ENCODE measurements at regions not wholly inside any gene's neighbourhood (a gene's known extent, or its start where the extent isn't known, plus 50 kb on each side); places are given as distances from the start of the nearest gene placed in this dataset.

DNA sequence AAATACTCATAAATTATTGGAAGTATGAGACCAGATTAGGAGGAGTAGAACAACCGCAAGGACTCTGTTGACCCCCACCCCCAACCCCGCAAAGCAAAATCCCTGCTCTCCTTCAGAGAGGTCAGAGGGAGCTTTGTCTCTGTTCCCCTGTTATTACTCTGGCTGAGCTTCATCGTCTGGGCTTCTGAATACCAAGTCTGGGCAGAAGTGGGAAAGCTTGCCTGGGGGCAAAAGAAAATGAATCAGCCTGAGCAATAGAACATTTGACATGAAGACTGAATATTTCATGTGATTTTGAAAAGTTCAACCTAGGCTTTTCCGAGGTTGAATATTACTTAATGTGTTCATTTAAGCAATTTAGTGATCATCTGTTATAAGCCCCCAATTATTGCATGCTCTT is 114.6 kb upstream of the ARHGAP28 start:
- WGBS = 90% methylated on average over 4 of the region's 4 CpGs

DNA sequence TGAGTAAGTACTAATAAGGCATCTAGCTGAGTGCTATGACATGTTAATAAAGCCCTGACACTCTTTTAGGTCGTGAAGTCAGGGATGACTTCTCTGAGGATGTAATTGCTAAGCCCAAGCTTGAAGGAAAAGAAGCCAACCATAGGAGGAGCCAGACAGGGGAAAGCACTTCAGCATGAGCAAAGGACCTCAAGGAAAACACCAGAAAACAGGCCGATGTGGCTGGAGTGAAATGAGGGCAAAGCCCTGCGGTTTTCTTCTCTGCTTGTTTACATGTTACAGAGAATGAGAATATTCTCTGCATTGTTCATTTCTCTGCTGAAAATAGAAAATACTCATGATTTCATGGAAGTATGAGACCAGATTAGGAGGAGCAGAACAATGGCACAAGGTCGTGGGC is 112.5 kb upstream of the ARHGAP28 start:
- TF ChIP-seq RXRA (IDR thresholded peaks at IDR 0.05) = no peak
- no peak for TF ChIP-seq NR2F2 (IDR thresholded peaks at IDR 0.05)
- no peak for TF ChIP-seq RAD21 (IDR thresholded peaks at IDR 0.05)
- TF ChIP-seq, protein P1, sequence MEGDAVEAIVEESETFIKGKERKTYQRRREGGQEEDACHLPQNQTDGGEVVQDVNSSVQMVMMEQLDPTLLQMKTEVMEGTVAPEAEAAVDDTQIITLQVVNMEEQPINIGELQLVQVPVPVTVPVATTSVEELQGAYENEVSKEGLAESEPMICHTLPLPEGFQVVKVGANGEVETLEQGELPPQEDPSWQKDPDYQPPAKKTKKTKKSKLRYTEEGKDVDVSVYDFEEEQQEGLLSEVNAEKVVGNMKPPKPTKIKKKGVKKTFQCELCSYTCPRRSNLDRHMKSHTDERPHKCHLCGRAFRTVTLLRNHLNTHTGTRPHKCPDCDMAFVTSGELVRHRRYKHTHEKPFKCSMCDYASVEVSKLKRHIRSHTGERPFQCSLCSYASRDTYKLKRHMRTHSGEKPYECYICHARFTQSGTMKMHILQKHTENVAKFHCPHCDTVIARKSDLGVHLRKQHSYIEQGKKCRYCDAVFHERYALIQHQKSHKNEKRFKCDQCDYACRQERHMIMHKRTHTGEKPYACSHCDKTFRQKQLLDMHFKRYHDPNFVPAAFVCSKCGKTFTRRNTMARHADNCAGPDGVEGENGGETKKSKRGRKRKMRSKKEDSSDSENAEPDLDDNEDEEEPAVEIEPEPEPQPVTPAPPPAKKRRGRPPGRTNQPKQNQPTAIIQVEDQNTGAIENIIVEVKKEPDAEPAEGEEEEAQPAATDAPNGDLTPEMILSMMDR (IDR thresholded peaks at IDR 0.05; ENCODE audit: low read depth, low read length, missing input control) = no peak
- no peak for TF ChIP-seq YY1 (IDR thresholded peaks at IDR 0.05)
- TF ChIP-seq TAF1 (conservative IDR thresholded peaks at IDR 0.05) = no peak
- TF ChIP-seq SP1 (IDR thresholded peaks at IDR 0.05) = no peak
- no peak for TF ChIP-seq GABPA (IDR thresholded peaks at IDR 0.05 in 1 of 2, conservative IDR thresholded peaks at IDR 0.05 in 1 of 2)
- TF ChIP-seq, protein P2, sequence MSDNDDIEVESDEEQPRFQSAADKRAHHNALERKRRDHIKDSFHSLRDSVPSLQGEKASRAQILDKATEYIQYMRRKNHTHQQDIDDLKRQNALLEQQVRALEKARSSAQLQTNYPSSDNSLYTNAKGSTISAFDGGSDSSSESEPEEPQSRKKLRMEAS (IDR thresholded peaks at IDR 0.05) = no peak
- TF ChIP-seq HNF4A (conservative IDR thresholded peaks at IDR 0.05) = no peak
- no peak for TF ChIP-seq FOXA1 (IDR thresholded peaks at IDR 0.05)
- TF ChIP-seq JUND (IDR thresholded peaks at IDR 0.05) = no peak
- TF ChIP-seq, protein P3, sequence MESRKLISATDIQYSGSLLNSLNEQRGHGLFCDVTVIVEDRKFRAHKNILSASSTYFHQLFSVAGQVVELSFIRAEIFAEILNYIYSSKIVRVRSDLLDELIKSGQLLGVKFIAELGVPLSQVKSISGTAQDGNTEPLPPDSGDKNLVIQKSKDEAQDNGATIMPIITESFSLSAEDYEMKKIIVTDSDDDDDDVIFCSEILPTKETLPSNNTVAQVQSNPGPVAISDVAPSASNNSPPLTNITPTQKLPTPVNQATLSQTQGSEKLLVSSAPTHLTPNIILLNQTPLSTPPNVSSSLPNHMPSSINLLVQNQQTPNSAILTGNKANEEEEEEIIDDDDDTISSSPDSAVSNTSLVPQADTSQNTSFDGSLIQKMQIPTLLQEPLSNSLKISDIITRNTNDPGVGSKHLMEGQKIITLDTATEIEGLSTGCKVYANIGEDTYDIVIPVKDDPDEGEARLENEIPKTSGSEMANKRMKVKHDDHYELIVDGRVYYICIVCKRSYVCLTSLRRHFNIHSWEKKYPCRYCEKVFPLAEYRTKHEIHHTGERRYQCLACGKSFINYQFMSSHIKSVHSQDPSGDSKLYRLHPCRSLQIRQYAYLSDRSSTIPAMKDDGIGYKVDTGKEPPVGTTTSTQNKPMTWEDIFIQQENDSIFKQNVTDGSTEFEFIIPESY (IDR thresholded peaks at IDR 0.05) = no peak
- no peak for TF ChIP-seq EGR1 (IDR thresholded peaks at IDR 0.05; ENCODE audit: low read depth in 2 of 2)
- no peak for TF ChIP-seq HNF4G (IDR thresholded peaks at IDR 0.05)
- H3K36me3 ChIP-seq (ENCODE audit: control insufficient read depth in 4 of 4, insufficient read depth in 3 of 4, low read depth in 1 of 4, low read length in 3 of 4) = no peaks in the 10 kb centered on the region
- H3K27me3 ChIP-seq (ENCODE audit: control insufficient read depth in 4 of 4, insufficient read depth in 4 of 4, low read length in 3 of 4) = no peaks in the 10 kb centered on the region
- no peaks in the 10 kb centered on the region for H3K9me3 ChIP-seq (ENCODE audit: control insufficient read depth in 4 of 4, low read length in 3 of 4)
- no peak overlapping the region for H3K4me3 ChIP-seq (ENCODE audit: low read depth in 1 of 3, low read length in 3 of 3)
- no peak for DNase-seq (ENCODE audit: low spot score)
- H3K27ac ChIP-seq (ENCODE audit: low read depth in 1 of 2, low read length in 2 of 2) = no peak overlapping the region
- H3K4me1 ChIP-seq (ENCODE audit: control insufficient read depth in 4 of 4, insufficient read depth in 4 of 4, low read length in 3 of 4) = no peaks in the 10 kb centered on the region
- 59% methylated on average over 4 of the region's 4 CpGs for WGBS
- H3K9ac ChIP-seq (ENCODE audit: low read depth in 1 of 2, low read length in 2 of 2) = no peak overlapping the region

More for the DNA sequence above, 114.6 kb upstream of the ARHGAP28 start:
- DNase-seq (ENCODE audit: low spot score) = no peak
- Histone ChIP-seq H3K9ac (ENCODE audit: low read depth in 1 of 2, low read length in 2 of 2) (no peak overlapping the region), H3K36me3 (ENCODE audit: control insufficient read depth in 4 of 4, insufficient read depth in 3 of 4, low read depth in 1 of 4, low read length in 3 of 4) (no peaks in the 10 kb centered on the region), H3K27ac (ENCODE audit: low read depth in 1 of 2, low read length in 2 of 2) (no peak overlapping the region), H3K27me3 (ENCODE audit: control insufficient read depth in 4 of 4, insufficient read depth in 4 of 4, low read length in 3 of 4) (no peaks in the 10 kb centered on the region), H3K4me3 (ENCODE audit: low read depth in 1 of 3, low read length in 3 of 3) (no peak overlapping the region), H3K9me3 (ENCODE audit: control insufficient read depth in 4 of 4, low read length in 3 of 4) (no peaks in the 10 kb centered on the region), H3K4me1 (ENCODE audit: control insufficient read depth in 4 of 4, insufficient read depth in 4 of 4, low read length in 3 of 4) (no peaks in the 10 kb centered on the region)
- TF ChIP-seq FOXA2 (IDR thresholded peaks at IDR 0.05) (no peak), RXRA (IDR thresholded peaks at IDR 0.05) (no peak), NR2F2 (IDR thresholded peaks at IDR 0.05) (no peak), SP1 (IDR thresholded peaks at IDR 0.05) (no peak), GABPA (IDR thresholded peaks at IDR 0.05 in 1 of 2, conservative IDR thresholded peaks at IDR 0.05 in 1 of 2) (no peak), EGR1 (IDR thresholded peaks at IDR 0.05; ENCODE audit: low read depth in 2 of 2) (no peak), FOXA1 (IDR thresholded peaks at IDR 0.05) (no peak)
- TF ChIP-seq, protein P2 (IDR thresholded peaks at IDR 0.05) = no peak
- TF ChIP-seq, protein P1 (IDR thresholded peaks at IDR 0.05; ENCODE audit: low read depth, low read length, missing input control) = no peak
- TF ChIP-seq, protein P4, sequence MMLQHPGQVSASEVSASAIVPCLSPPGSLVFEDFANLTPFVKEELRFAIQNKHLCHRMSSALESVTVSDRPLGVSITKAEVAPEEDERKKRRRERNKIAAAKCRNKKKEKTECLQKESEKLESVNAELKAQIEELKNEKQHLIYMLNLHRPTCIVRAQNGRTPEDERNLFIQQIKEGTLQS (IDR thresholded peaks at IDR 0.05) = no peak
- TF ChIP-seq, protein P5, sequence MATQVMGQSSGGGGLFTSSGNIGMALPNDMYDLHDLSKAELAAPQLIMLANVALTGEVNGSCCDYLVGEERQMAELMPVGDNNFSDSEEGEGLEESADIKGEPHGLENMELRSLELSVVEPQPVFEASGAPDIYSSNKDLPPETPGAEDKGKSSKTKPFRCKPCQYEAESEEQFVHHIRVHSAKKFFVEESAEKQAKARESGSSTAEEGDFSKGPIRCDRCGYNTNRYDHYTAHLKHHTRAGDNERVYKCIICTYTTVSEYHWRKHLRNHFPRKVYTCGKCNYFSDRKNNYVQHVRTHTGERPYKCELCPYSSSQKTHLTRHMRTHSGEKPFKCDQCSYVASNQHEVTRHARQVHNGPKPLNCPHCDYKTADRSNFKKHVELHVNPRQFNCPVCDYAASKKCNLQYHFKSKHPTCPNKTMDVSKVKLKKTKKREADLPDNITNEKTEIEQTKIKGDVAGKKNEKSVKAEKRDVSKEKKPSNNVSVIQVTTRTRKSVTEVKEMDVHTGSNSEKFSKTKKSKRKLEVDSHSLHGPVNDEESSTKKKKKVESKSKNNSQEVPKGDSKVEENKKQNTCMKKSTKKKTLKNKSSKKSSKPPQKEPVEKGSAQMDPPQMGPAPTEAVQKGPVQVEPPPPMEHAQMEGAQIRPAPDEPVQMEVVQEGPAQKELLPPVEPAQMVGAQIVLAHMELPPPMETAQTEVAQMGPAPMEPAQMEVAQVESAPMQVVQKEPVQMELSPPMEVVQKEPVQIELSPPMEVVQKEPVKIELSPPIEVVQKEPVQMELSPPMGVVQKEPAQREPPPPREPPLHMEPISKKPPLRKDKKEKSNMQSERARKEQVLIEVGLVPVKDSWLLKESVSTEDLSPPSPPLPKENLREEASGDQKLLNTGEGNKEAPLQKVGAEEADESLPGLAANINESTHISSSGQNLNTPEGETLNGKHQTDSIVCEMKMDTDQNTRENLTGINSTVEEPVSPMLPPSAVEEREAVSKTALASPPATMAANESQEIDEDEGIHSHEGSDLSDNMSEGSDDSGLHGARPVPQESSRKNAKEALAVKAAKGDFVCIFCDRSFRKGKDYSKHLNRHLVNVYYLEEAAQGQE (IDR thresholded peaks at IDR 0.05) = no peak
